ENCODE measurements at regions not wholly inside any gene's neighbourhood (a gene's known extent, or its start where the extent isn't known, plus 50 kb on each side); places are given as distances from the start of the nearest gene placed in this dataset.

GRCh38 chr13:72160977-72161376, 294.0 kb upstream of the DACH1 start:
- no peak for DNase-seq (ENCODE audit: low read depth in 1 of 2, low spot score in 1 of 2)
- TF ChIP-seq GABPA (IDR thresholded peaks at IDR 0.05; ENCODE audit: low read depth) = no peak
- no peak for TF ChIP-seq CTCF (IDR thresholded peaks at IDR 0.05; ENCODE audit: insufficient read depth, low read length)
- no peak for TF ChIP-seq POLR2AphosphoS5 (IDR thresholded peaks at IDR 0.05; ENCODE audit: low read depth)
- TF ChIP-seq SPI1 (IDR thresholded peaks at IDR 0.05; ENCODE audit: borderline replicate concordance, low read depth) = no peak
- no peak for TF ChIP-seq REST (IDR thresholded peaks at IDR 0.05; ENCODE audit: insufficient replicate concordance, low read depth)
- Histone ChIP-seq H3K4me3 (replicated peaks; ENCODE audit: insufficient read depth, low read length) (no peak overlapping the region), H3K27me3 (ENCODE audit: insufficient read depth, poor library complexity, severe bottlenecking) (no peaks in the 10 kb centered on the region), H3K27ac (replicated peaks) (no peak overlapping the region)

GRCh38 chr13:72156760-72157159, 289.8 kb upstream of the DACH1 start:
- no peak overlapping the region for H3K4me3 ChIP-seq (replicated peaks; ENCODE audit: insufficient read depth, low read length)
- TF ChIP-seq POLR2AphosphoS5 (IDR thresholded peaks at IDR 0.05; ENCODE audit: low read depth) (no peak), GABPA (IDR thresholded peaks at IDR 0.05; ENCODE audit: low read depth) (no peak), REST (IDR thresholded peaks at IDR 0.05; ENCODE audit: insufficient replicate concordance, low read depth) (no peak), SPI1 (IDR thresholded peaks at IDR 0.05; ENCODE audit: borderline replicate concordance, low read depth) (no peak), CTCF (IDR thresholded peaks at IDR 0.05; ENCODE audit: insufficient read depth, low read length) (no peak)
- DNase-seq (ENCODE audit: low read depth in 1 of 2, low spot score in 1 of 2) = no peak
- no peaks in the 10 kb centered on the region for H3K27me3 ChIP-seq (ENCODE audit: insufficient read depth, poor library complexity, severe bottlenecking)
- no peak overlapping the region for H3K27ac ChIP-seq (replicated peaks)

- Histone ChIP-seq H3K27ac (replicated peaks) (no peak overlapping the region), H3K27me3 (ENCODE audit: insufficient read depth, poor library complexity, severe bottlenecking) (no peaks in the 10 kb centered on the region), H3K4me3 (replicated peaks; ENCODE audit: insufficient read depth, low read length) (no peak overlapping the region)
- no peak for DNase-seq (ENCODE audit: low read depth in 1 of 2, low spot score in 1 of 2)
- TF ChIP-seq CTCF (IDR thresholded peaks at IDR 0.05; ENCODE audit: insufficient read depth, low read length) = no peak
- TF ChIP-seq GABPA (IDR thresholded peaks at IDR 0.05; ENCODE audit: low read depth) = no peak
- TF ChIP-seq SPI1 (IDR thresholded peaks at IDR 0.05; ENCODE audit: borderline replicate concordance, low read depth) = no peak
- no peak for TF ChIP-seq POLR2AphosphoS5 (IDR thresholded peaks at IDR 0.05; ENCODE audit: low read depth)
- no peak for TF ChIP-seq REST (IDR thresholded peaks at IDR 0.05; ENCODE audit: insufficient replicate concordance, low read depth)
Measured at GRCh38 chr13:72153272-72153671, 286.3 kb upstream of the DACH1 start.
